Endothelial cell of umbilical vein (primary cell): ENCODE measurements at regions not wholly inside any gene's neighbourhood (a gene's known extent, or its start where the extent isn't known, plus 50 kb on each side); places are given as distances from the start of the nearest gene placed in this dataset.

Experiments used
- BruUV-seq: library from RNA; stranded (reverse); fragments of 400-500 nt; replicated peaks from 2 replicates; lab custom pipeline; 2021; lab: Mats Ljungman, UMichigan
- CTCF ChIA-PET: fragments of 300-600, 350-600 bp; sonication (Branson Sonifier 250); formaldehyde crosslinking; loops from one replicate; lab custom pipeline; 2021; ENCODE audit warnings: antibody characterized with exemption, inconsistent platforms; lab: Charles Lee
- POLR2A ChIA-PET: fragments of 300-600, 350-600 bp; sonication (Branson Sonifier 250); formaldehyde crosslinking; loops from one replicate; lab custom pipeline; 2021; ENCODE audit warnings: antibody characterized with exemption, inconsistent platforms; lab: Charles Lee
- DNase-seq: peaks from one replicate; pipeline ENCODE4 v3.0.0-alpha.2; 2011; ENCODE audit warnings: low read depth, low spot score
- FAIRE-seq: peaks from 2 replicates; lab custom pipeline; 2011; peaks lifted over from hg19 to GRCh38; lab: Jason Lieb, UNC
- H2AFZ ChIP-seq: 2 replicates; pipeline ENCODE4 v1.6.0; 2012; ENCODE audit warnings: low read depth, low read length, control low read depth, inconsistent platforms
- H3K27ac ChIP-seq: 2 replicates; pipeline ENCODE4 v1.5.1; 2011; ENCODE audit warnings: low read depth, mild to moderate bottlenecking, control low read depth, low read length, moderate library complexity; ENCODE audit not compliant: insufficient read depth
- H3K27me3 ChIP-seq, 2 experiments: 2 replicates each; pipeline versions ENCODE4 v1.6.0 to v1.6.1; 2011; ENCODE audit warnings: low read length in 2 of 2, mixed read lengths in 1 of 2; ENCODE audit not compliant: control insufficient read depth in 2 of 2, insufficient read depth in 2 of 2
- H3K36me3 ChIP-seq, 2 experiments: 2 replicates in 1 of 2; 3 replicates in 1 of 2; pipeline ENCODE4 v1.5.1; 2011; ENCODE audit warnings: low read length in 2 of 2, mild to moderate bottlenecking in 1 of 2, moderate library complexity in 1 of 2; ENCODE audit not compliant: control insufficient read depth in 2 of 2, insufficient read depth in 2 of 2; ENCODE audit errors: extremely low read depth in 1 of 2
- H3K4me1 ChIP-seq: 3 replicates; pipeline ENCODE4 v1.5.1; 2011; ENCODE audit warnings: mild to moderate bottlenecking, low read length; ENCODE audit not compliant: control insufficient read depth, insufficient read depth; ENCODE audit errors: extremely low read depth
- H3K4me2 ChIP-seq: 2 replicates; pipeline ENCODE4 v1.6.1; 2011; ENCODE audit warnings: low read length, control low read depth, mixed read lengths; ENCODE audit not compliant: insufficient read depth
- H3K4me3 ChIP-seq, 3 experiments: fragments of 200-600 bp in 1 of 3; sonication (generic), shearing (Covaris generic) in 1 of 3; replicated peaks in 1 of 3; 2 replicates each; pipeline ENCODE4 v1.5.1; 2011 to 2016; ENCODE audit warnings: control low read depth in 3 of 3, low read length in 3 of 3, mild to moderate bottlenecking in 2 of 3, inconsistent platforms in 1 of 3, low read depth in 1 of 3, moderate library complexity in 1 of 3; ENCODE audit not compliant: insufficient read depth in 1 of 3
- H3K79me2 ChIP-seq: 2 replicates; pipeline ENCODE4 v1.6.0; 2012; ENCODE audit warnings: low read length, inconsistent platforms; ENCODE audit not compliant: control insufficient read depth, insufficient read depth
- H3K9ac ChIP-seq: replicated peaks from 2 replicates; pipeline ENCODE3; 2011; ENCODE audit warnings: low read length, control low read depth; ENCODE audit not compliant: insufficient read depth; ENCODE audit errors: extremely low read depth
- H3K9me1 ChIP-seq: replicated peaks from 3 replicates; pipeline ENCODE4 v1.6.0; 2011; ENCODE audit warnings: mild to moderate bottlenecking, low read length; ENCODE audit not compliant: control insufficient read depth, insufficient read depth; ENCODE audit errors: extremely low read depth
- H3K9me3 ChIP-seq: replicated peaks from 2 replicates; pipeline ENCODE4 v1.5.1; 2012; ENCODE audit warnings: low read length, inconsistent platforms; ENCODE audit not compliant: control insufficient read depth, insufficient read depth
- H4K20me1 ChIP-seq: replicated peaks from 2 replicates; pipeline ENCODE3; 2011; ENCODE audit warnings: mild to moderate bottlenecking, low read length; ENCODE audit not compliant: control insufficient read depth, insufficient read depth; ENCODE audit errors: extremely low read depth
- EZH2 ChIP-seq: IDR thresholded peaks from 2 replicates; pipeline ENCODE4 v1.6.1; 2012; ENCODE audit warnings: borderline replicate concordance, low read depth, mild to moderate bottlenecking, moderate library complexity, low read length, inconsistent platforms; ENCODE audit not compliant: severe bottlenecking
- FOS ChIP-seq: IDR thresholded peaks from 2 replicates; pipeline ENCODE4 v1.6.1; 2011; ENCODE audit warnings: mild to moderate bottlenecking, low read length, moderate library complexity, borderline replicate concordance; ENCODE audit not compliant: insufficient read depth
- GATA2 ChIP-seq: IDR thresholded peaks from 2 replicates; pipeline ENCODE4 v1.7.0; 2011; ENCODE audit warnings: low read depth, mild to moderate bottlenecking, moderate library complexity, mixed read lengths, low read length; ENCODE audit not compliant: insufficient read length, insufficient read depth
- JUN ChIP-seq: IDR thresholded peaks from 2 replicates; pipeline ENCODE4 v1.6.1; 2011; ENCODE audit warnings: borderline replicate concordance, low read depth; ENCODE audit not compliant: insufficient read length, insufficient read depth
- MYC ChIP-seq: IDR thresholded peaks from one replicate; pipeline ENCODE4 v1.6.1; 2011; ENCODE audit warnings: mild to moderate bottlenecking, low read depth, low read length
- POLR2A ChIP-seq: IDR thresholded peaks from 2 replicates; pipeline ENCODE4 v1.6.1; 2012; ENCODE audit warnings: low read depth, mild to moderate bottlenecking, control low read depth, low read length
- POLR2AphosphoS5 ChIP-seq: IDR thresholded peaks from 2 replicates; pipeline ENCODE4 v1.6.1; 2012; ENCODE audit warnings: low read depth, mild to moderate bottlenecking, control low read depth, low read length, moderate library complexity; ENCODE audit not compliant: insufficient read depth
- dilution Hi-C: fragments of 300-500 bp; cut with MboI; formaldehyde crosslinking; loops from one replicate; pipeline ENCODE4 v1.15.0; 2019; ENCODE audit warnings: low sequenced_read_pairs; ENCODE audit not compliant: extremely low pct_ligation_motif_present
- intact Hi-C: fragments of 100-400 bp; cut with micrococcal nuclease; formaldehyde crosslinking; loops from one replicate; pipeline ENCODE4 v1.10.0; 2022
- TF ChIP-seq, protein P1 (sequence below): IDR thresholded peaks from 2 replicates; pipeline ENCODE4 v1.6.1; 2011; ENCODE audit not compliant: insufficient read depth, insufficient read length
- TF ChIP-seq, protein P2 (sequence below), 2 donors: IDR thresholded peaks; 1 replicate in 1 of 2; 2 replicates in 1 of 2; pipeline ENCODE4 v1.5.1; 2011; ENCODE audit warnings: low read length in 2 of 2, mild to moderate bottlenecking in 2 of 2, moderate library complexity in 2 of 2, control low read depth in 1 of 2, inconsistent platforms in 1 of 2, low read depth in 1 of 2; ENCODE audit not compliant: insufficient read depth in 1 of 2; ENCODE audit errors: extremely low read depth in 1 of 2

DNA sequence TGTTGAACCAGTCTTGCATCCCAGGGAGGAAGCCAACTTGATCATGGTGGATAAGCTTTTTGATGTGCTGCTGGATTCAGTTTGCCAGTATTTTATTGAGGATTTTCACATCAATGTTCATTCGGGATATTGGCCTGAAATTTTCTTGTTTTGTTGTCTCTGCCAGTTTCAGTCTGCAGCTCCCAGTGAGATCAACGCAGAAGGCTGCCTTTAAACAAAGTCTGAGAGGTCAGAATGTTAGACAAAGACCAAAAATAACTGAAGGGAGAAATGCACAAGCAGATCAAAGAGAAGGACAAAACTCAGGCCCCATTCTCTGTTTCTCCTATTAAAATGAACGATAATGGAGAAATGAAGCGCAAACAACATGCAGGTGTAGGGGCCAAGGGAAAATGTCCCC, 170.4 kb downstream of the NHLRC3 start:
- FAIRE-seq (no peak), DNase-seq (no peak)
- no peaks in the 10 kb centered on the region for H3K36me3 ChIP-seq
- H3K27me3 ChIP-seq: peaks cover 0 to 3% of the 10 kb centered on the region in 2 experiments
- no peak overlapping the region for H3K27ac ChIP-seq
- BruUV-seq: no TSS peak
- no peak overlapping the region for H3K4me3 ChIP-seq
- no peak overlapping the region for H2AFZ ChIP-seq
- no peak overlapping the region for H3K9ac ChIP-seq
- dilution Hi-C loops (no loop called here), intact Hi-C loops (no loop called here)
- ChIA-PET POLR2A (no interaction called here), CTCF (no interaction called here)
- no peaks in the 10 kb centered on the region for H4K20me1 ChIP-seq
- no peaks in the 10 kb centered on the region for H3K4me1 ChIP-seq
- TF ChIP-seq FOS: no peak
- TF ChIP-seq, protein P1, sequence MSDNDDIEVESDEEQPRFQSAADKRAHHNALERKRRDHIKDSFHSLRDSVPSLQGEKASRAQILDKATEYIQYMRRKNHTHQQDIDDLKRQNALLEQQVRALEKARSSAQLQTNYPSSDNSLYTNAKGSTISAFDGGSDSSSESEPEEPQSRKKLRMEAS: no peak
- TF ChIP-seq JUN: no peak
- TF ChIP-seq POLR2A: no peak
- TF ChIP-seq, protein P2, sequence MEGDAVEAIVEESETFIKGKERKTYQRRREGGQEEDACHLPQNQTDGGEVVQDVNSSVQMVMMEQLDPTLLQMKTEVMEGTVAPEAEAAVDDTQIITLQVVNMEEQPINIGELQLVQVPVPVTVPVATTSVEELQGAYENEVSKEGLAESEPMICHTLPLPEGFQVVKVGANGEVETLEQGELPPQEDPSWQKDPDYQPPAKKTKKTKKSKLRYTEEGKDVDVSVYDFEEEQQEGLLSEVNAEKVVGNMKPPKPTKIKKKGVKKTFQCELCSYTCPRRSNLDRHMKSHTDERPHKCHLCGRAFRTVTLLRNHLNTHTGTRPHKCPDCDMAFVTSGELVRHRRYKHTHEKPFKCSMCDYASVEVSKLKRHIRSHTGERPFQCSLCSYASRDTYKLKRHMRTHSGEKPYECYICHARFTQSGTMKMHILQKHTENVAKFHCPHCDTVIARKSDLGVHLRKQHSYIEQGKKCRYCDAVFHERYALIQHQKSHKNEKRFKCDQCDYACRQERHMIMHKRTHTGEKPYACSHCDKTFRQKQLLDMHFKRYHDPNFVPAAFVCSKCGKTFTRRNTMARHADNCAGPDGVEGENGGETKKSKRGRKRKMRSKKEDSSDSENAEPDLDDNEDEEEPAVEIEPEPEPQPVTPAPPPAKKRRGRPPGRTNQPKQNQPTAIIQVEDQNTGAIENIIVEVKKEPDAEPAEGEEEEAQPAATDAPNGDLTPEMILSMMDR (IDR thresholded peaks at IDR 0.05; ENCODE audit: extremely low read depth in 1 of 2, insufficient read depth in 1 of 2, low read depth in 1 of 2, low read length in 2 of 2): no peak
- TF ChIP-seq EZH2: no peak
- TF ChIP-seq POLR2AphosphoS5: no peak
- TF ChIP-seq GATA2: no peak
- no peak for TF ChIP-seq MYC
- H3K4me2 ChIP-seq: no peak overlapping the region
- no peaks in the 10 kb centered on the region for H3K9me3 ChIP-seq
- no peaks in the 10 kb centered on the region for H3K9me1 ChIP-seq
- H3K79me2 ChIP-seq: no peaks in the 10 kb centered on the region
